PFSK-1 (cell line): ENCODE measurements at regions not wholly inside any gene's neighbourhood (a gene's known extent, or its start where the extent isn't known, plus 50 kb on each side); places are given as distances from the start of the nearest gene placed in this dataset.

Source experiments
- FOXP2 ChIP-seq: optimal IDR thresholded peaks from 2 replicates; pipeline ENCODE3; 2011; ENCODE audit warnings: borderline replicate concordance, control low read depth, inconsistent platforms; ENCODE audit not compliant: insufficient read depth; ENCODE audit errors: extremely low read length, extremely low read depth
- POLR2AphosphoS5 ChIP-seq: IDR thresholded peaks from 2 replicates; pipeline ENCODE4 v1.6.1; 2012; ENCODE audit warnings: low read depth, mild to moderate bottlenecking, control low read depth, low read length, moderate library complexity
- REST ChIP-seq, 2 experiments: IDR thresholded peaks; 2 replicates each; pipeline versions ENCODE4 v1.6.1 to v1.8.0; 2011 to 2012; ENCODE audit warnings: low read depth in 2 of 2, low read length in 2 of 2, control low read depth in 1 of 2, inconsistent platforms in 1 of 2, mild to moderate bottlenecking in 1 of 2, moderate library complexity in 1 of 2; ENCODE audit not compliant: insufficient read depth in 1 of 2
- SIN3A ChIP-seq: IDR thresholded peaks from 2 replicates; pipeline ENCODE4 v1.6.1; 2012; ENCODE audit warnings: mild to moderate bottlenecking, low read length, moderate library complexity, borderline replicate concordance; ENCODE audit not compliant: insufficient read depth
- TAF1 ChIP-seq: IDR thresholded peaks from 2 replicates; pipeline ENCODE4 v1.6.1; 2012; ENCODE audit warnings: low read length, control low read depth, borderline replicate concordance; ENCODE audit not compliant: insufficient read depth

DNA sequence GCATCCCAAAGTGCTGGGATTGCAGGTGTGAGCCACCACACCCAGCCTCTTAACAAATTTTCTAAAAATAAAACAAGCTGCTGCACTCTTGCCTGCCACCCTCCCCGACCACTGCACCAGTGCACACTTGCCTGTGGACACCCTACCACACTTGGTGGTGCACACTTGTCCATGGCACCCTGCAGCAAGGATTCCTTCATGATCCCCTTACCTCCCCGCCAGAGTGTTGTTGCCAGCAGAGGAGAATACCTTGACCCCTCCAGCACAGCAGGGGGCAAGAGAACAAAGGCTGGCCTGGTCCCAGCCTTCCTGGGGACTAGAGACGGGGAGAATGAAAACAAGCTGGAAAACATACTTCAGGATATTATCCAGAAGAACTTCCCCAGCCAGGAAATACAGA is 65.9 kb upstream of the KCND2 start:
- TF ChIP-seq FOXP2: no peak

DNA sequence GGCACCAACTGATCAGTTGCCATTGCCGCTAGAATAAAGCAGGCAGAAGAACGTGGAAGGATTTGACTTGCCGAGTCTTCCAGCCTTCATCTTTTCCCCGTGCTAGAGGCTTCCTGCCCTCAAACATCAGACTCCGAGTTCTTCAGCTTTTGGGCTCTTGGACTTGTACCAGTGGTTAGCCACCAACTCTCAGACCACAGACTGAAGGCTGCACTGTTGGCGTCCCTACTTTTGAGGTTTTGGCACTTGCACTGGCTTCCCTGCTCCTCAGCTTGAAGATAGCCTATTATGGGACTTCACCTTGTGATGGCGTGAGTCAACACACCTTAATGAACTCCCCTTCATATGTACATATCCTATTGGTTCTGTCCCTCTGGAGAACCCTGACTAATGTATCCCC is 57.3 kb upstream of the KCND2 start:
- no peak for TF ChIP-seq POLR2AphosphoS5
- TF ChIP-seq REST (IDR thresholded peaks at IDR 0.05; ENCODE audit: insufficient read depth in 1 of 2, low read depth in 2 of 2, low read length in 2 of 2): no peak
- TF ChIP-seq SIN3A: no peak
- TF ChIP-seq FOXP2: no peak
- TF ChIP-seq TAF1: no peak

DNA sequence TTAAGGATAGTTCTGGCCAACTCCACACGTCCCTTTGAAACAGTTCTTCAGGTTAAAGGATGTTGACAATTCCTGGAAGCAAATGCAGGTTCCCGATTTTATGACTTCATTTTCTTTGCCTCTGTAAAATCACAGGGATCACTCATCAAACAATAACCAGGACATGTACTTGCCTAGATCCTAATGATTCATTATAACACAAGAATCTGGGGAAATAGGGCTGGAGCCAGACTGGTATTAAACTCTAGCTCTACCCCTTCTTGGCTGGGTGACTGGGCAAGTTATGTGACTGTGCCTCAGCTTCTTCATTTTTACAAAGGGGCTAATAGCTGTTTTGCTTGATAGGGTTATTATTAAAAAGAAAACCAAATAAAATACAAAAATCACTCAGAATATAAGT is 56.0 kb upstream of the KCND2 start:
- TF ChIP-seq FOXP2 (no peak), SIN3A (no peak), TAF1 (no peak), POLR2AphosphoS5 (no peak), REST (IDR thresholded peaks at IDR 0.05; ENCODE audit: insufficient read depth in 1 of 2, low read depth in 2 of 2, low read length in 2 of 2) (no peak)

DNA sequence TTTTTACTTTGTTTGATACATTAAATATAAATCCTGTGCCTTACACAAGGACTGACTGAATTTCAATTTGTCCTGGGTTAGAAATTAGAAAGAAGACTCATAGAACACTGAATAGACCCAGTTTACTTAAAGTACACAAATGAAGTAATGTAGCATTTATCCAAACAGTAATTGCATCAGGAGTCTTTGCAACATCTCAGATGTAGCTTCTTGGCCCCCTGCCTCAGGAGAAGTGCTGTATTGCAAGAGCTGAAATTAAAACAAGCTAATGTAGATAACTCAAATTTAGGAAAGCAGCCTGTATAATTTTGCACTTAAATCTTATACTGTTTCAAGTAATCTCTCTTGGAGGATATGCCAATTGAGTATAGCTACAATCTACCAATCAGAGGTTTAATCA is 54.3 kb upstream of the KCND2 start:
- TF ChIP-seq FOXP2: no peak
- TF ChIP-seq POLR2AphosphoS5: no peak
- TF ChIP-seq TAF1: no peak
- no peak for TF ChIP-seq SIN3A
- TF ChIP-seq REST (IDR thresholded peaks at IDR 0.05; ENCODE audit: insufficient read depth in 1 of 2, low read depth in 2 of 2, low read length in 2 of 2): no peak

DNA sequence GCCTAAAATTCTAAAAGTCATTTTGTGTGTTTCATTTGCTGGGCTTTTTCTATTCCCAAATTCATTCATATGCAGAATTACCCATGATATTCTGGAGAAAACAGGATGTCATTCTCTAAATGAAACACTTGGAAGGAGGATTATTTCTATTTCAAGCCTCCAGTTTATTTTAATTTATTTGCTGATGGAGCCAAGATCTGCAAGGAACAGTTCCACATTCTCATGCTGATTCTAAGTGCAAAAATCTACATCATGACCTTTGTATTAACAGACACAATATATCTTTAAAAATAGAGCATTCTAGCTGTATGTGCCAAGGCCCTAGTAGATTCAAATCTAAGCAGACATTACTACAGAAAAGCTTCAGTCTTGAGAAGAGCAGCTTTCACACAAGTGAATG is 51.3 kb upstream of the KCND2 start:
- TF ChIP-seq REST (IDR thresholded peaks at IDR 0.05; ENCODE audit: insufficient read depth in 1 of 2, low read depth in 2 of 2, low read length in 2 of 2) (no peak), POLR2AphosphoS5 (no peak), TAF1 (no peak), SIN3A (no peak), FOXP2 (no peak)
